ENCODE measurements at regions not wholly inside any gene's neighbourhood (a gene's known extent, or its start where the extent isn't known, plus 50 kb on each side); places are given as distances from the start of the nearest gene placed in this dataset.
"Not testable (repeated sequence)": the region's sequence is repeated elsewhere in the genome, so short reads cannot be mapped to it uniquely, and the experiment has no call there.

GRCh38 chr11:38648604-38649003 lies 2050.6 kb upstream of the RAG2 start:
- no peak overlapping the region for H3K27ac Mint-ChIP-seq
- H3K27me3 Mint-ChIP-seq (ENCODE audit: low read depth, poor library complexity) = peaks cover 3% of the 10 kb centered on the region
- H3K4me3 Mint-ChIP-seq = no peak overlapping the region
- H3K4me1 Mint-ChIP-seq = no peaks in the 10 kb centered on the region
- DNase-seq = no peak
- no peaks in the 10 kb centered on the region for H3K9me3 Mint-ChIP-seq
- no peaks in the 10 kb centered on the region for H3K36me3 Mint-ChIP-seq (ENCODE audit: low read depth)
- no peak for TF ChIP-seq CTCF (IDR thresholded peaks at IDR 0.05)

- Mint-ChIP-seq H3K4me3 (no peak overlapping the region), H3K9me3 (peaks cover 4% of the 10 kb centered on the region), H3K27me3 (ENCODE audit: low read depth, poor library complexity) (peaks cover 3% of the 10 kb centered on the region), H3K4me1 (no peaks in the 10 kb centered on the region), H3K27ac (no peak overlapping the region), H3K36me3 (ENCODE audit: low read depth) (no peaks in the 10 kb centered on the region)
- no peak for TF ChIP-seq CTCF (IDR thresholded peaks at IDR 0.05)
- no peak for DNase-seq
Measured at GRCh38 chr11:38646382-38646781, 2048.3 kb upstream of the RAG2 start.

DNA sequence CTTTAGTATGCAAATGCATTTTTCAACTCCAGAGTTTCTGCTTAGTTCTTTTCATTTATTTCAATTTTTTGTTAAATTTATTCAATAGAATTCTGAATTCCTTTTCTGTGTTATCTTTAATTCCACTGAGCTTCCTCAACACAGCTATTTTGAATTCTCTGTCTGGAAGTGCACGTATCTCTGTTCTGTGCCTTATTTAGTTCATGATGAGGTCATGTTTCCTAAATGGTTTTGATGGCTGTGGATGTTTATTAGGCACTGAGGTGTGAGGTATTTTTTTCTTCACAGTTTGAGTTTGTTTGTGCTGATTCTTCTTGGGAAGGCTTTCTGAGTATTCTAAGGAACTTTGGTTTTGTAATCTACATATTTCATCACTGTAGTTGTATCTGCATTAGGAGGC lies 2042.8 kb upstream of the RAG2 start:
- no peaks in the 10 kb centered on the region for H3K27me3 Mint-ChIP-seq (ENCODE audit: low read depth, poor library complexity)
- H3K27ac Mint-ChIP-seq = no peak overlapping the region
- DNase-seq = no peak
- peaks cover 13% of the 10 kb centered on the region for H3K9me3 Mint-ChIP-seq
- H3K4me1 Mint-ChIP-seq = no peaks in the 10 kb centered on the region
- H3K36me3 Mint-ChIP-seq (ENCODE audit: low read depth) = no peaks in the 10 kb centered on the region
- H3K4me3 Mint-ChIP-seq = no peak overlapping the region
- no peak for TF ChIP-seq CTCF (IDR thresholded peaks at IDR 0.05)

DNA sequence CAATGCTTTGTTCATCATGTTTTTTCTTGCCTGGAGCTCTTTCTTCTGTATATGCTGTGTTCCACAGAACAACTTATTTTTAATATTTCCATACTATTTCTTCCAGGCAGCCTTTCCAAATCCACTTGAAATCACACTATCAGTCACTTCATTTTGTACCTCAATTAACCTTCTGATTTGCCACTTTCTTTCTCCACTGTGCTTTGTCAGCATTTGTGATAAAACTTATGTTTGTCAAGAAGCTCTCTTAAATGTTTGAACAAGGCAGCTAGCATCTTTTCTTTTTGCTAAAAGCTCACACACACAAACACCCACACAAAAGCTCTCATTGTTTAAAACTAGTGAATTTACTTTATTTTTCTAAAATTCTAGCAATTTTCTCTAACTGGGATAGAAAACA lies 2014.7 kb upstream of the RAG2 start:
- TF ChIP-seq CTCF (IDR thresholded peaks at IDR 0.05) = no peak
- Mint-ChIP-seq H3K27me3 (ENCODE audit: low read depth, poor library complexity) (no peaks in the 10 kb centered on the region), H3K27ac (no peak overlapping the region), H3K36me3 (ENCODE audit: low read depth) (no peaks in the 10 kb centered on the region), H3K4me3 (no peak overlapping the region), H3K9me3 (peaks cover 17% of the 10 kb centered on the region), H3K4me1 (no peaks in the 10 kb centered on the region)
- DNase-seq = no peak

- not testable (repeated sequence) for H3K4me1 Mint-ChIP-seq; H3K27ac Mint-ChIP-seq; H3K9me3 Mint-ChIP-seq; DNase-seq; H3K36me3 Mint-ChIP-seq (ENCODE audit: low read depth); H3K27me3 Mint-ChIP-seq (ENCODE audit: low read depth, poor library complexity); H3K4me3 Mint-ChIP-seq
Measured at GRCh38 chr11:38601371-38601770, 2003.3 kb upstream of the RAG2 start.

DNA sequence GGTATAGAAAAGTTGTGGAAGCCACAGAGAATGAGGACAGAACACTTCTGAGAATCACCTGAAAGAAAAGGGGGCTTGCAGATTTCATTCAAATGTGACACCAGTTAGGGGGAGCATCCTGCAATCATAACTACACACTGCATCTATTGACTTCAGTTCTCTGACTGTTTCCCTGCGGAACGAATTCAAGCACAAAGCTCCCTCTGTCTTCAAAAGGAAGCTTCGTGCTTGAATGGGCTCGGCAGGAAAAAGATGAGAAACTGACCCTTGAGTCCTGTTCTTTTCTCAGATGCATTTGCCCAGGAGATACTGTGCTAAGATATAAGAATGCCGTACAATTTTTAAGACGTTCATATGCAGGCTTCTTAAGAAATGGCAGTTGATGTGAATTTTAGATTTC lies 2000.4 kb upstream of the RAG2 start:
- Mint-ChIP-seq H3K27me3 (ENCODE audit: low read depth, poor library complexity) (no peaks in the 10 kb centered on the region), H3K4me1 (peaks cover 5% of the 10 kb centered on the region), H3K4me3 (no peak overlapping the region), H3K27ac (no peak overlapping the region), H3K36me3 (ENCODE audit: low read depth) (no peaks in the 10 kb centered on the region), H3K9me3 (no peaks in the 10 kb centered on the region)
- no peak for DNase-seq
- no peak for TF ChIP-seq CTCF (IDR thresholded peaks at IDR 0.05)

DNA sequence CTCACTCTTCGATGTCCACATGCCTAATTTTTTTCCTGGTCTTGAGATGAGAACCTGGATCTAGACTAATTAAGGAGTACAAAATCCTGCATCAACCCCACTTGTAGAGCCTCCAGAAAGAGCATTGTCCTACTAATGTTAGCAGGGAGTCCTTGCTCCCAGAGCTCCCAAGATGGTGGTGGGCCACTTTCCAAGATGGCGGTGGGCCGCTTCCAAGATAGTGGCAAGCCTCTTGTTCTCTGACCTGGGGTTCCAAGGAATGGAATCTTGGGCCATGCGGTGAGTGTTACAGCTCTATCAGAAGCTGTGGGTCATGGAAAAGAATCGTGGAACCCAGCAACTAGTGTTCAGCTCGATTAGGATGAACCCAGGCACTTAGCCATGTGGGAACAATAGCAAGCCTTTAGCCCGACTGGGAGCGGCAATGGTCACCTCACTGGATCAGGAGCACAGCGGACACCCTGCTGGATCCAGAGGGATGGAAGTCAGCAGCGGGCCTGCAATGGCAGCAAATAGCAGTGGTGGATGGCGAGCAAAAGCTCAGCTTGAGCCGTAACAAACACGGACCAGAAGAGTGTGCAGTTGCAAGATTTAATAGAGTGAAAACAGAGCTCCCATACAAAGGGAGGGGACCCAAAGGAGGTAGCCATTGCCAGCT lies 1997.5 kb upstream of the RAG2 start:
- H3K27ac Mint-ChIP-seq; H3K4me3 Mint-ChIP-seq; H3K4me1 Mint-ChIP-seq; DNase-seq; H3K36me3 Mint-ChIP-seq (ENCODE audit: low read depth); H3K9me3 Mint-ChIP-seq; H3K27me3 Mint-ChIP-seq (ENCODE audit: low read depth, poor library complexity): not testable (repeated sequence)
